HG02759 (cell line): ENCODE measurements at regions not wholly inside any gene's neighbourhood (a gene's known extent, or its start where the extent isn't known, plus 50 kb on each side); places are given as distances from the start of the nearest gene placed in this dataset.
"Not testable (repeated sequence)": the region's sequence is repeated elsewhere in the genome, so short reads cannot be mapped to it uniquely, and the experiment has no call there.

ENCODE experiments used
- ATAC-seq: cut with Tn5 transposase; IDR thresholded peaks from one replicate; pipeline ENCODE4 v1.9.1; 2021; ENCODE audit warnings: mild to moderate bottlenecking, moderate library complexity; ENCODE audit not compliant: unreplicated experiment

GRCh38 chr17:77083531-77083930 is 57.2 kb upstream of the SEC14L1 start:
- no peak for ATAC-seq

- ATAC-seq, result no peak
Measured at GRCh38 chr17:77085926-77086432, 54.8 kb upstream of the SEC14L1 start.

GRCh38 chr17:77086433-77087010 is 54.2 kb upstream of the SEC14L1 start:
- peak; percentile 41 for ATAC-seq

- ATAC-seq, result no peak
Measured at GRCh38 chr17:77087650-77088454, 52.9 kb upstream of the SEC14L1 start.

- ATAC-seq, result peak; percentile 88
Measured at GRCh38 chr17:77088455-77089123, 52.2 kb upstream of the SEC14L1 start.

- ATAC-seq, result no peak
Measured at GRCh38 chr17:77089124-77089490, 51.7 kb upstream of the SEC14L1 start.

GRCh38 chr17:77089949-77090348 is 50.8 kb upstream of the SEC14L1 start:
- not testable (repeated sequence) for ATAC-seq

GRCh38 chr17:77090476-77090875 is 50.3 kb upstream of the SEC14L1 start:
- no peak for ATAC-seq
